GM12878 (cell line): ENCODE measurements at regions not wholly inside any gene's neighbourhood (a gene's known extent, or its start where the extent isn't known, plus 50 kb on each side); places are given as distances from the start of the nearest gene placed in this dataset.

Experiments used
- ATAC-seq: fragments of 200-7000 bp; cut with Tn5 transposase; 3 replicates; pipeline ENCODE4 v1.9.1; 2020; ENCODE audit warnings: mild to moderate bottlenecking, moderate library complexity
- BruUV-seq: library from RNA; stranded (reverse); fragments of 400-500 nt; replicated peaks from 2 replicates; lab custom pipeline; 2021; lab: Mats Ljungman, UMichigan
- CTCF ChIA-PET: fragments of 300-600 bp; sonication (Branson Sonifier 250); formaldehyde crosslinking; extraction: SDS; loops from one replicate; lab custom pipeline; 2021; ENCODE audit warnings: inconsistent platforms; lab: Yijun Ruan, JAX
- POLR2A ChIA-PET: fragments of 350-600 bp; formaldehyde crosslinking; extraction: SDS; loops from one replicate; lab custom pipeline; 2021; ENCODE audit warnings: inconsistent platforms; lab: Charles Lee
- RAD21 ChIA-PET: fragments of 300-600 bp; sonication (Branson Sonifier 250); formaldehyde crosslinking; loops from one replicate; lab custom pipeline; 2023; ENCODE audit warnings: antibody characterized with exemption; ENCODE audit not compliant: unreplicated experiment; lab: Charles Lee
- SMC1A ChIA-PET: fragments of 300-600 bp; sonication (Branson Sonifier 250); formaldehyde crosslinking; loops from one replicate; lab custom pipeline; 2023; ENCODE audit not compliant: unreplicated experiment, uncharacterized antibody; lab: Charles Lee
- DNase-seq: peaks from one replicate; pipeline ENCODE4 v3.0.0-alpha.2; 2011; ENCODE audit warnings: low read depth, low spot score
- FAIRE-seq: peaks from 3 replicates; lab custom pipeline; 2011; peaks lifted over from hg19 to GRCh38; lab: Jason Lieb, UNC
- H2AFZ ChIP-seq: 2 replicates; pipeline ENCODE4 v1.6.0; 2011; ENCODE audit warnings: low read depth, low read length, control low read depth; ENCODE audit not compliant: control insufficient read depth
- H3K27ac ChIP-seq: 2 replicates; pipeline ENCODE4 v1.5.1; 2011; ENCODE audit warnings: control low read depth; ENCODE audit not compliant: control insufficient read depth, insufficient read depth
- H3K27me3 ChIP-seq, 2 experiments: replicated peaks in 1 of 2; 2 replicates each; pipeline versions ENCODE4 v1.6.0 to v1.6.1; 2011; ENCODE audit warnings: low read length in 1 of 2; ENCODE audit not compliant: control insufficient read depth in 2 of 2, insufficient read depth in 2 of 2
- H3K36me3 ChIP-seq, 2 experiments: 2 replicates each; pipeline ENCODE4 v1.5.1; 2011; ENCODE audit warnings: low read length in 1 of 2; ENCODE audit not compliant: control insufficient read depth in 2 of 2, insufficient read depth in 2 of 2
- H3K4me1 ChIP-seq: 2 replicates; pipeline ENCODE4 v1.6.1; 2011; ENCODE audit warnings: mild to moderate bottlenecking, low read length, moderate library complexity, mixed read lengths; ENCODE audit not compliant: control insufficient read depth, insufficient read depth
- H3K4me2 ChIP-seq: 2 replicates; pipeline ENCODE4 v1.6.0; 2011; ENCODE audit warnings: control low read depth; ENCODE audit not compliant: control insufficient read depth, insufficient read depth
- H3K4me3 ChIP-seq: fragments of 200-600 bp; sonication (generic); 2 replicates; pipeline ENCODE4 v1.5.1; 2016
- H3K79me2 ChIP-seq: 2 replicates; pipeline ENCODE4 v1.6.0; 2011; ENCODE audit warnings: low read length; ENCODE audit not compliant: control insufficient read depth, insufficient read depth
- H3K9ac ChIP-seq: 2 replicates; pipeline ENCODE4 v1.8.0; 2011; ENCODE audit warnings: low read length, control low read depth, mixed read lengths; ENCODE audit not compliant: control insufficient read depth, insufficient read depth
- H3K9me3 ChIP-seq: replicated peaks from 3 replicates; pipeline ENCODE4 v1.5.1; 2011; ENCODE audit warnings: mild to moderate bottlenecking, low read length; ENCODE audit not compliant: control insufficient read depth, insufficient read depth
- H4K20me1 ChIP-seq: 2 replicates; pipeline ENCODE4 v1.6.0; 2011; ENCODE audit not compliant: control insufficient read depth, insufficient read depth
- ATF7 ChIP-seq: fragments of 450-650 bp; IDR thresholded peaks from 2 replicates; pipeline ENCODE4 v1.6.1; 2016; ENCODE audit warnings: low read depth, mild to moderate bottlenecking
- BRCA1 ChIP-seq: IDR thresholded peaks from 2 replicates; pipeline ENCODE4 v1.6.1; 2011; ENCODE audit warnings: low read depth, low read length, improper control_type of control experiment
- FOXM1 ChIP-seq: IDR thresholded peaks from 2 replicates; pipeline ENCODE4 v1.6.1; 2012; ENCODE audit warnings: low read depth, mild to moderate bottlenecking, inconsistent platforms, low read length, moderate library complexity
- IKZF2 ChIP-seq, 2 experiments: fragments of 450-650 bp; IDR thresholded peaks; 2 replicates each; pipeline ENCODE4 v1.6.1; 2017; ENCODE audit warnings: mild to moderate bottlenecking in 2 of 2, moderate library complexity in 2 of 2
- MXI1 ChIP-seq: fragments of 150-350 bp; IDR thresholded peaks from 2 replicates; pipeline ENCODE4 v1.6.1; 2011; ENCODE audit warnings: low read depth, mild to moderate bottlenecking, inconsistent platforms, low read length, improper control_type of control experiment
- NFYA ChIP-seq: IDR thresholded peaks from 2 replicates; pipeline ENCODE4 v1.6.1; 2011; ENCODE audit warnings: low read depth, mild to moderate bottlenecking, low read length, improper control_type of control experiment, borderline replicate concordance
- SIX5 ChIP-seq: IDR thresholded peaks from 2 replicates; pipeline ENCODE4 v1.6.1; 2011; ENCODE audit warnings: mild to moderate bottlenecking, low read depth, low read length, moderate library complexity; ENCODE audit not compliant: severe bottlenecking
- YY1 ChIP-seq: IDR thresholded peaks from 2 replicates; pipeline ENCODE4 v1.6.1; 2011; ENCODE audit warnings: low read depth, mild to moderate bottlenecking, low read length
- WGBS: methylation state at CpG from one replicate; pipeline ENCODE4 v1.1.6; 2016; ENCODE audit warnings: low lambda C conversion rate; ENCODE audit not compliant: insufficient replicate concordance, insufficient coverage; ENCODE audit errors: missing lambda C conversion rate; 5-methylcytosine and 5-hydroxymethylcytosine counted together
- in situ Hi-C: fragments of 300-500 bp; cut with MboI; formaldehyde crosslinking; loops from 9 replicates; pipeline ENCODE4 v1.14.3; 2018; ENCODE audit warnings: mixed read lengths
- intact Hi-C: fragments of 100-400 bp; cut with micrococcal nuclease; formaldehyde crosslinking; loops from one replicate; pipeline ENCODE4 v1.14.2; 2022; ENCODE audit not compliant: unreplicated experiment
- TF ChIP-seq, protein P1 (sequence below): fragments of 450-650 bp; IDR thresholded peaks from 2 replicates; pipeline ENCODE4 v1.6.1; 2018; ENCODE audit warnings: mild to moderate bottlenecking, low read depth, moderate library complexity; ENCODE audit not compliant: partially characterized antibody
- TF ChIP-seq, protein P2 (sequence below): fragments of 450-650 bp; conservative IDR thresholded peaks from 2 replicates; pipeline ENCODE4 v1.6.1; 2017; ENCODE audit warnings: mild to moderate bottlenecking, moderate library complexity
- TF ChIP-seq, protein P3 (sequence below): IDR thresholded peaks from 2 replicates; pipeline ENCODE4 v1.6.1; 2011; ENCODE audit warnings: mild to moderate bottlenecking, low read depth, low read length, moderate library complexity; ENCODE audit not compliant: insufficient replicate concordance
- TF ChIP-seq, protein P4 (sequence below): fragments of 450-650 bp; IDR thresholded peaks from 2 replicates; pipeline ENCODE4 v1.6.1; 2017; ENCODE audit warnings: mild to moderate bottlenecking

DNA sequence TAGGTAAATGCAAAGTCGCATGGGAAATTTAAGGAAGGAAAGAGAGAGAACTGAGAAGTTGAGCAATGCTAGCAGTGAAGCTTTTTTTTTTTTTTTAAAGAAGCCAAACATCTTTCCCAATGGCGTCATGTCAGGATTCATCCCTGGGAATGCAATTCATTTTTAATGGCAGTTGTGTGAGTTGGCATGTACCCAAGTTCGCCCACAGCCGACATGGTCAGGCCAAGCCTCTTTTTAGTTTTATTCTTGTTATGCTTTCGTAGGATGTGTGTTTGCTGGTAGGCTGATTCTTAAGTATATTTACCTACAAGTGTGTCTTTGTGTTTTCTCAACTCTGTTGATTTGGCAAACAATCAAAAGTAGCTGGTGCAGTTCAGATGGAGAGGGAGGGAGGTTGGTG, 127.6 kb upstream of the ITGA6 start (continued):
- TF ChIP-seq, protein P1, sequence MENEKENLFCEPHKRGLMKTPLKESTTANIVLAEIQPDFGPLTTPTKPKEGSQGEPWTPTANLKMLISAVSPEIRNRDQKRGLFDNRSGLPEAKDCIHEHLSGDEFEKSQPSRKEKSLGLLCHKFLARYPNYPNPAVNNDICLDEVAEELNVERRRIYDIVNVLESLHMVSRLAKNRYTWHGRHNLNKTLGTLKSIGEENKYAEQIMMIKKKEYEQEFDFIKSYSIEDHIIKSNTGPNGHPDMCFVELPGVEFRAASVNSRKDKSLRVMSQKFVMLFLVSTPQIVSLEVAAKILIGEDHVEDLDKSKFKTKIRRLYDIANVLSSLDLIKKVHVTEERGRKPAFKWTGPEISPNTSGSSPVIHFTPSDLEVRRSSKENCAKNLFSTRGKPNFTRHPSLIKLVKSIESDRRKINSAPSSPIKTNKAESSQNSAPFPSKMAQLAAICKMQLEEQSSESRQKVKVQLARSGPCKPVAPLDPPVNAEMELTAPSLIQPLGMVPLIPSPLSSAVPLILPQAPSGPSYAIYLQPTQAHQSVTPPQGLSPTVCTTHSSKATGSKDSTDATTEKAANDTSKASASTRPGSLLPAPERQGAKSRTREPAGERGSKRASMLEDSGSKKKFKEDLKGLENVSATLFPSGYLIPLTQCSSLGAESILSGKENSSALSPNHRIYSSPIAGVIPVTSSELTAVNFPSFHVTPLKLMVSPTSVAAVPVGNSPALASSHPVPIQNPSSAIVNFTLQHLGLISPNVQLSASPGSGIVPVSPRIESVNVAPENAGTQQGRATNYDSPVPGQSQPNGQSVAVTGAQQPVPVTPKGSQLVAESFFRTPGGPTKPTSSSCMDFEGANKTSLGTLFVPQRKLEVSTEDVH, result no peak
- TF ChIP-seq IKZF2 (IDR thresholded peaks at IDR 0.05) (no peak), BRCA1 (no peak), YY1 (no peak), SIX5 (no peak)

DNA sequence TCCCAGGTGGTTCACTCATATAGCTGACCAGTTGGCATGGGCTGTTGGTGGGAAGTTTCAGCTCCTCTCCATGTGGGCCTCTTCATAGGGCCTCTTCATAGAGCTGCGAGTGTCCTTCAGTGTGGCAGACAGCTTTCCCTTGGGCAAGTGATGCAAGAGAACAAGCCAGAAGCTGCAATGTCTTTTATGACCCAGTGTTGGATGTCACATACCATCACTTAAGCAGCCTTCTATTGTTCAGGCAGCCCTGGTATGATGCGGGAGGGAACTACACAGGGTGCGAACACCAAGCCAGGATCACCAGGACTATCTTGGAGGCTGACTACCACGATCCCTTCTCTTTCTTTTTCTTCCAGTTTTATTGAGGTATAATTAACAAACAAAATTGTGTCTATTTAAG, 126.5 kb upstream of the ITGA6 start:
- Histone ChIP-seq H2AFZ (no peak overlapping the region), H3K36me3 (no peaks in the 10 kb centered on the region), H4K20me1 (no peaks in the 10 kb centered on the region), H3K9me3 (no peaks in the 10 kb centered on the region), H3K4me3 (no peak overlapping the region), H3K4me2 (no peak overlapping the region), H3K9ac (no peak overlapping the region), H3K4me1 (no peaks in the 10 kb centered on the region), H3K79me2 (no peaks in the 10 kb centered on the region), H3K27ac (no peak overlapping the region), H3K27me3 (no peaks in the 10 kb centered on the region; a peak in 1 of 4 replicates)
- CTCF ChIA-PET, result no interaction called here
- SMC1A ChIA-PET, result no interaction called here
- ATAC-seq (no peak), FAIRE-seq (no peak), DNase-seq (no peak)
- 59% methylated on average over 4 of the region's 4 CpGs for WGBS
- POLR2A ChIA-PET, result no interaction called here
- intact Hi-C loops (no loop called here), in situ Hi-C loops (no loop called here)
- TF ChIP-seq NFYA (no peak), SIX5 (no peak), ATF7 (no peak), FOXM1 (no peak), MXI1 (no peak)
- TF ChIP-seq, protein P2, sequence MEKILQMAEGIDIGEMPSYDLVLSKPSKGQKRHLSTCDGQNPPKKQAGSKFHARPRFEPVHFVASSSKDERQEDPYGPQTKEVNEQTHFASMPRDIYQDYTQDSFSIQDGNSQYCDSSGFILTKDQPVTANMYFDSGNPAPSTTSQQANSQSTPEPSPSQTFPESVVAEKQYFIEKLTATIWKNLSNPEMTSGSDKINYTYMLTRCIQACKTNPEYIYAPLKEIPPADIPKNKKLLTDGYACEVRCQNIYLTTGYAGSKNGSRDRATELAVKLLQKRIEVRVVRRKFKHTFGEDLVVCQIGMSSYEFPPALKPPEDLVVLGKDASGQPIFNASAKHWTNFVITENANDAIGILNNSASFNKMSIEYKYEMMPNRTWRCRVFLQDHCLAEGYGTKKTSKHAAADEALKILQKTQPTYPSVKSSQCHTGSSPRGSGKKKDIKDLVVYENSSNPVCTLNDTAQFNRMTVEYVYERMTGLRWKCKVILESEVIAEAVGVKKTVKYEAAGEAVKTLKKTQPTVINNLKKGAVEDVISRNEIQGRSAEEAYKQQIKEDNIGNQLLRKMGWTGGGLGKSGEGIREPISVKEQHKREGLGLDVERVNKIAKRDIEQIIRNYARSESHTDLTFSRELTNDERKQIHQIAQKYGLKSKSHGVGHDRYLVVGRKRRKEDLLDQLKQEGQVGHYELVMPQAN, result no peak
- TF ChIP-seq, protein P3, sequence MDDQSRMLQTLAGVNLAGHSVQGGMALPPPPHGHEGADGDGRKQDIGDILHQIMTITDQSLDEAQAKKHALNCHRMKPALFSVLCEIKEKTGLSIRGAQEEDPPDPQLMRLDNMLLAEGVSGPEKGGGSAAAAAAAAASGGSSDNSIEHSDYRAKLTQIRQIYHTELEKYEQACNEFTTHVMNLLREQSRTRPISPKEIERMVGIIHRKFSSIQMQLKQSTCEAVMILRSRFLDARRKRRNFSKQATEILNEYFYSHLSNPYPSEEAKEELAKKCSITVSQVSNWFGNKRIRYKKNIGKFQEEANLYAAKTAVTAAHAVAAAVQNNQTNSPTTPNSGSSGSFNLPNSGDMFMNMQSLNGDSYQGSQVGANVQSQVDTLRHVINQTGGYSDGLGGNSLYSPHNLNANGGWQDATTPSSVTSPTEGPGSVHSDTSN, result no peak
- TF ChIP-seq, protein P4, sequence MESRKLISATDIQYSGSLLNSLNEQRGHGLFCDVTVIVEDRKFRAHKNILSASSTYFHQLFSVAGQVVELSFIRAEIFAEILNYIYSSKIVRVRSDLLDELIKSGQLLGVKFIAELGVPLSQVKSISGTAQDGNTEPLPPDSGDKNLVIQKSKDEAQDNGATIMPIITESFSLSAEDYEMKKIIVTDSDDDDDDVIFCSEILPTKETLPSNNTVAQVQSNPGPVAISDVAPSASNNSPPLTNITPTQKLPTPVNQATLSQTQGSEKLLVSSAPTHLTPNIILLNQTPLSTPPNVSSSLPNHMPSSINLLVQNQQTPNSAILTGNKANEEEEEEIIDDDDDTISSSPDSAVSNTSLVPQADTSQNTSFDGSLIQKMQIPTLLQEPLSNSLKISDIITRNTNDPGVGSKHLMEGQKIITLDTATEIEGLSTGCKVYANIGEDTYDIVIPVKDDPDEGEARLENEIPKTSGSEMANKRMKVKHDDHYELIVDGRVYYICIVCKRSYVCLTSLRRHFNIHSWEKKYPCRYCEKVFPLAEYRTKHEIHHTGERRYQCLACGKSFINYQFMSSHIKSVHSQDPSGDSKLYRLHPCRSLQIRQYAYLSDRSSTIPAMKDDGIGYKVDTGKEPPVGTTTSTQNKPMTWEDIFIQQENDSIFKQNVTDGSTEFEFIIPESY, result no peak
- RAD21 ChIA-PET, result no interaction called here
- BruUV-seq, result no TSS peak
